ENCODE measurements at regions not wholly inside any gene's neighbourhood (a gene's known extent, or its start where the extent isn't known, plus 50 kb on each side); places are given as distances from the start of the nearest gene placed in this dataset.

GRCh38 chr15:98150536-98150935, 190.0 kb downstream of the ARRDC4 start:
- no peak for TF ChIP-seq CTCF (IDR thresholded peaks at IDR 0.05; ENCODE audit: low read depth, low read length)
- no peak for TF ChIP-seq EZH2phosphoT487 (IDR thresholded peaks at IDR 0.05; ENCODE audit: low read depth)

All from OCI-LY3 (cell line).